HEK293 (cell line): ENCODE measurements at regions not wholly inside any gene's neighbourhood (a gene's known extent, or its start where the extent isn't known, plus 50 kb on each side); places are given as distances from the start of the nearest gene placed in this dataset.

Experiments
- CTCF ChIA-PET: fragments of 350-600 bp; formaldehyde crosslinking; extraction: SDS; loops from one replicate; lab custom pipeline; 2021; ENCODE audit warnings: antibody characterized with exemption; lab: Yijun Ruan, JAX
- POLR2A ChIA-PET: fragments of 300-600 bp; formaldehyde crosslinking; extraction: SDS; loops from one replicate; lab custom pipeline; 2020; ENCODE audit warnings: antibody characterized with exemption, inconsistent platforms; lab: Yijun Ruan, JAX
- H3K27ac ChIP-seq: fragments of 200-500 bp; sonication (Bioruptor generic); 2 replicates; pipeline ENCODE4 v1.5.1; 2014; ENCODE audit warnings: low read depth, low read length, control low read depth, inconsistent platforms; ENCODE audit errors: extremely low read depth
- H3K36me3 ChIP-seq, 2 experiments: fragments of 200-500 bp in 1 of 2; sonication (Bioruptor generic) in 1 of 2; 1 replicate in 1 of 2; 2 replicates in 1 of 2; pipeline ENCODE4 v1.5.1; 2014 to 2017; ENCODE audit warnings: inconsistent platforms in 2 of 2, low read length in 2 of 2; ENCODE audit not compliant: control insufficient read depth in 2 of 2, insufficient read depth in 1 of 2
- H3K4me1 ChIP-seq: fragments of 200-500 bp; sonication (Bioruptor generic); 2 replicates; pipeline ENCODE4 v1.5.1; 2014; ENCODE audit warnings: mild to moderate bottlenecking, low read length, inconsistent platforms; ENCODE audit not compliant: control insufficient read depth, insufficient read depth
- H3K4me3 ChIP-seq: 2 replicates; pipeline ENCODE4 v1.5.1; 2011; ENCODE audit warnings: low read depth, mild to moderate bottlenecking, control low read depth, low read length, moderate library complexity
- H3K9me3 ChIP-seq: fragments of 200-500 bp; sonication (Bioruptor generic); 2 replicates; pipeline ENCODE4 v1.5.1; 2014; ENCODE audit warnings: low read depth, low read length, inconsistent platforms; ENCODE audit not compliant: control insufficient read depth, insufficient read depth
- GFI1B ChIP-seq: fragments of 450-650 bp; formaldehyde crosslinking; IDR thresholded peaks from 2 replicates; pipeline ENCODE4 v1.5.1; 2016; ENCODE audit warnings: missing biosample characterization, missing genetic modification characterization
- KLF1 ChIP-seq: fragments of 450-650 bp; formaldehyde crosslinking; IDR thresholded peaks from 2 replicates; pipeline ENCODE4 v1.5.1; 2016; ENCODE audit warnings: missing biosample characterization, missing genetic modification characterization
- KLF8 ChIP-seq: fragments of 450-650 bp; formaldehyde crosslinking; IDR thresholded peaks from 2 replicates; pipeline ENCODE4 v1.5.1; 2016; ENCODE audit warnings: missing biosample characterization, missing genetic modification characterization
- SP2 ChIP-seq: fragments of 450-650 bp; formaldehyde crosslinking; IDR thresholded peaks from 2 replicates; pipeline ENCODE4 v1.5.1; 2016; ENCODE audit warnings: missing biosample characterization, missing genetic modification characterization
- WT1 ChIP-seq: fragments of 450-650 bp; formaldehyde crosslinking; IDR thresholded peaks from 2 replicates; pipeline ENCODE4 v1.5.1; 2016; ENCODE audit warnings: missing biosample characterization, missing genetic modification characterization
- YY1 ChIP-seq: fragments of 450-650 bp; formaldehyde crosslinking; IDR thresholded peaks from 2 replicates; pipeline ENCODE4 v1.5.1; 2018; ENCODE audit warnings: missing biosample characterization, missing genetic modification characterization
- ZBTB20 ChIP-seq: fragments of 450-650 bp; formaldehyde crosslinking; IDR thresholded peaks from 2 replicates; pipeline ENCODE4 v1.5.1; 2016; ENCODE audit warnings: missing biosample characterization, missing genetic modification characterization
- ZEB2 ChIP-seq: fragments of 450-650 bp; formaldehyde crosslinking; IDR thresholded peaks from 2 replicates; pipeline ENCODE4 v1.5.1; 2016; ENCODE audit warnings: missing biosample characterization, missing genetic modification characterization
- ZFHX2 ChIP-seq: fragments of 450-650 bp; formaldehyde crosslinking; conservative IDR thresholded peaks from 2 replicates; pipeline ENCODE4 v1.5.1; 2016; ENCODE audit warnings: missing biosample characterization, missing genetic modification characterization
- ZFP37 ChIP-seq: fragments of 450-650 bp; formaldehyde crosslinking; IDR thresholded peaks from 2 replicates; pipeline ENCODE4 v1.5.1; 2016; ENCODE audit warnings: missing biosample characterization, missing genetic modification characterization
- ZFP69B ChIP-seq: fragments of 450-650 bp; formaldehyde crosslinking; IDR thresholded peaks from 2 replicates; pipeline ENCODE4 v1.5.1; 2016; ENCODE audit warnings: missing biosample characterization, missing genetic modification characterization
- ZIC2 ChIP-seq: fragments of 450-650 bp; formaldehyde crosslinking; IDR thresholded peaks from 2 replicates; pipeline ENCODE4 v1.5.1; 2016; ENCODE audit warnings: missing biosample characterization, missing genetic modification characterization
- ZNF121 ChIP-seq: fragments of 450-650 bp; formaldehyde crosslinking; IDR thresholded peaks from 2 replicates; pipeline ENCODE4 v1.5.1; 2016; ENCODE audit warnings: missing biosample characterization, missing genetic modification characterization
- ZNF132 ChIP-seq: fragments of 450-650 bp; formaldehyde crosslinking; IDR thresholded peaks from 2 replicates; pipeline ENCODE4 v1.5.1; 2017; ENCODE audit warnings: missing biosample characterization, missing genetic modification characterization, borderline replicate concordance
- ZNF140 ChIP-seq: fragments of 450-650 bp; formaldehyde crosslinking; IDR thresholded peaks from 2 replicates; pipeline ENCODE4 v1.5.1; 2016; ENCODE audit warnings: missing biosample characterization, missing genetic modification characterization
- ZNF146 ChIP-seq: fragments of 450-650 bp; formaldehyde crosslinking; IDR thresholded peaks from 2 replicates; pipeline ENCODE4 v1.5.1; 2016; ENCODE audit warnings: missing biosample characterization, missing genetic modification characterization
- ZNF2 ChIP-seq: fragments of 450-650 bp; formaldehyde crosslinking; IDR thresholded peaks from 2 replicates; pipeline ENCODE4 v1.5.1; 2016; ENCODE audit warnings: missing biosample characterization, missing genetic modification characterization
- ZNF274 ChIP-seq, 2 experiments: fragments of 200-500 bp in 1 of 2; fragments of 450-650 bp in 1 of 2; sonication (Bioruptor generic) in 1 of 2; formaldehyde crosslinking in 1 of 2; IDR thresholded peaks; 2 replicates each; pipeline versions ENCODE4 v1.5.1 to v1.6.1; 2014 to 2016; ENCODE audit warnings: borderline replicate concordance in 1 of 2, inconsistent platforms in 1 of 2, low read length in 1 of 2, missing biosample characterization in 1 of 2, missing genetic modification characterization in 1 of 2
- ZNF324 ChIP-seq: fragments of 450-650 bp; formaldehyde crosslinking; IDR thresholded peaks from 2 replicates; pipeline ENCODE4 v1.5.1; 2016; ENCODE audit warnings: missing biosample characterization, missing genetic modification characterization
- ZNF341 ChIP-seq: fragments of 450-650 bp; formaldehyde crosslinking; IDR thresholded peaks from 2 replicates; pipeline ENCODE4; 2016; ENCODE audit warnings: low read depth, missing biosample characterization, missing genetic modification characterization
- ZNF350 ChIP-seq: fragments of 450-650 bp; formaldehyde crosslinking; IDR thresholded peaks from 2 replicates; pipeline ENCODE4 v1.5.0; 2017; ENCODE audit warnings: missing biosample characterization, mild to moderate bottlenecking, missing genetic modification characterization
- ZNF394 ChIP-seq: fragments of 450-650 bp; formaldehyde crosslinking; IDR thresholded peaks from 2 replicates; pipeline ENCODE4 v1.5.1; 2016; ENCODE audit warnings: missing biosample characterization, missing genetic modification characterization, mild to moderate bottlenecking, moderate library complexity, borderline replicate concordance
- ZNF521 ChIP-seq: fragments of 450-650 bp; formaldehyde crosslinking; IDR thresholded peaks from 2 replicates; pipeline ENCODE4 v1.5.1; 2017; ENCODE audit warnings: missing biosample characterization, mild to moderate bottlenecking, missing genetic modification characterization
- ZNF549 ChIP-seq: fragments of 450-650 bp; IDR thresholded peaks from 2 replicates; pipeline ENCODE4 v1.5.1; 2018; ENCODE audit warnings: missing biosample characterization, missing genetic modification characterization, mild to moderate bottlenecking, inconsistent platforms, moderate library complexity
- ZNF585B ChIP-seq: fragments of 450-650 bp; formaldehyde crosslinking; IDR thresholded peaks from 2 replicates; pipeline ENCODE4 v1.5.1; 2016; ENCODE audit warnings: missing biosample characterization, missing genetic modification characterization
- ZNF76 ChIP-seq: fragments of 450-650 bp; formaldehyde crosslinking; IDR thresholded peaks from 2 replicates; pipeline ENCODE4; 2016; ENCODE audit warnings: low read depth, missing biosample characterization, missing genetic modification characterization, borderline replicate concordance
- ZNF792 ChIP-seq: fragments of 450-650 bp; formaldehyde crosslinking; IDR thresholded peaks from 2 replicates; pipeline ENCODE4 v1.5.1; 2016; ENCODE audit warnings: missing biosample characterization, missing genetic modification characterization
- ZSCAN30 ChIP-seq: fragments of 450-650 bp; IDR thresholded peaks from 2 replicates; pipeline ENCODE4 v1.5.1; 2018; ENCODE audit warnings: missing biosample characterization, mild to moderate bottlenecking, missing genetic modification characterization, moderate library complexity
- TF ChIP-seq, protein P1 (sequence below): fragments of 450-650 bp; IDR thresholded peaks from 2 replicates; pipeline ENCODE4 v1.5.1; 2018; ENCODE audit warnings: missing biosample characterization, mild to moderate bottlenecking, missing genetic modification characterization
- TF ChIP-seq, protein P2 (sequence below): fragments of 450-650 bp; formaldehyde crosslinking; IDR thresholded peaks from 2 replicates; pipeline ENCODE4 v1.5.1; 2016; ENCODE audit warnings: missing biosample characterization, missing genetic modification characterization
- TF ChIP-seq, protein P3 (sequence below): fragments of 450-650 bp; formaldehyde crosslinking; IDR thresholded peaks from 2 replicates; pipeline ENCODE4 v1.5.1; 2016; ENCODE audit warnings: missing biosample characterization, missing genetic modification characterization

- TF ChIP-seq ZNF549 (no peak), ZNF521 (tag by site-specific recombination) (no peak)
- TF ChIP-seq, protein P1, sequence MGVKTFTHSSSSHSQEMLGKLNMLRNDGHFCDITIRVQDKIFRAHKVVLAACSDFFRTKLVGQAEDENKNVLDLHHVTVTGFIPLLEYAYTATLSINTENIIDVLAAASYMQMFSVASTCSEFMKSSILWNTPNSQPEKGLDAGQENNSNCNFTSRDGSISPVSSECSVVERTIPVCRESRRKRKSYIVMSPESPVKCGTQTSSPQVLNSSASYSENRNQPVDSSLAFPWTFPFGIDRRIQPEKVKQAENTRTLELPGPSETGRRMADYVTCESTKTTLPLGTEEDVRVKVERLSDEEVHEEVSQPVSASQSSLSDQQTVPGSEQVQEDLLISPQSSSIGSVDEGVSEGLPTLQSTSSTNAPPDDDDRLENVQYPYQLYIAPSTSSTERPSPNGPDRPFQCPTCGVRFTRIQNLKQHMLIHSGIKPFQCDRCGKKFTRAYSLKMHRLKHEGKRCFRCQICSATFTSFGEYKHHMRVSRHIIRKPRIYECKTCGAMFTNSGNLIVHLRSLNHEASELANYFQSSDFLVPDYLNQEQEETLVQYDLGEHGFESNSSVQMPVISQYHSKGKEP (tag by site-specific recombination) = no peak
- Histone ChIP-seq H3K9me3 (no peaks in the 10 kb centered on the region), H3K27ac (no peak overlapping the region), H3K4me1 (no peaks in the 10 kb centered on the region), H3K4me3 (no peak overlapping the region), H3K36me3 (no peaks in the 10 kb centered on the region)
- CTCF ChIA-PET = no interaction called here
- POLR2A ChIA-PET = interaction anchor here (0.6 kb wide), 1 partner anchor 375 kb away, joined by 3 read pairs; no protein-coding TSS in a partner anchor
These were observed 736.9 kb downstream of the TLE1 start for GRCh38 chr9:80952363-80952922.

DNA sequence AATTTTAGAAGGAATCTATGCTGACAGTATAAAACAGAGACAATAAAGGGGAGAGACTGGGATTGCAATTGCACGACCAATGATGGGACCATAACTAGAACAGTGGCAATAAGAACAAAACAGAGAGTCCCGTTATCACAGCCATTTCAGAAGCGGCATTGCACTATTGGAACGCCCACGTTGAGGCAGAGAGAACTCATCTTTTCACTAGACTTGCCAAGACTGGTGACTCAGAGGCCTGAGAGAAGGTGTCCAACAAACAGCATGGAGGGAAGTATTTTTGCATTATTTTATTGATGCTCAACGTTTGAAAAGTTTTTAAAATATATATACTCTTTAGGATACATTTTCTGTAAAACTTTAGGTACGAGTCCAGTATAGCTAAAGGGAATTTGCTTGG lies 737.7 kb downstream of the TLE1 start:
- no peaks in the 10 kb centered on the region for H3K36me3 ChIP-seq
- H3K27ac ChIP-seq = no peak overlapping the region
- CTCF ChIA-PET = no interaction called here
- no peaks in the 10 kb centered on the region for H3K9me3 ChIP-seq
- H3K4me3 ChIP-seq = no peak overlapping the region
- H3K4me1 ChIP-seq = no peaks in the 10 kb centered on the region; the same call in 1 of the 2 replicates
- POLR2A ChIA-PET = no interaction called here
- TF ChIP-seq ZNF274 (IDR thresholded peaks at IDR 0.05; ENCODE audit: low read length) = no peak
- no peak for TF ChIP-seq ZNF274 (tag by site-specific recombination; IDR thresholded peaks at IDR 0.05; ENCODE audit: borderline replicate concordance)
- no peak for TF ChIP-seq KLF8 (tag by site-specific recombination)
- no peak for TF ChIP-seq ZNF76 (tag by site-specific recombination)
- no peak for TF ChIP-seq ZNF146 (tag by site-specific recombination)
- TF ChIP-seq ZNF341 (tag by site-specific recombination) = no peak
- TF ChIP-seq ZFP37 (tag by site-specific recombination) = no peak
- no peak for TF ChIP-seq ZBTB20 (tag by site-specific recombination)
- no peak for TF ChIP-seq ZEB2
- TF ChIP-seq ZNF350 = no peak
- TF ChIP-seq ZNF324 = no peak
- no peak for TF ChIP-seq ZFHX2 (tag by site-specific recombination)
- TF ChIP-seq YY1 (tag by site-specific recombination) = no peak
- TF ChIP-seq ZNF132 (tag by site-specific recombination) = no peak
- no peak for TF ChIP-seq ZNF792
- TF ChIP-seq ZNF121 (tag by site-specific recombination) = no peak
- no peak for TF ChIP-seq SP2 (tag by site-specific recombination)
- TF ChIP-seq ZNF140 (tag by site-specific recombination) = no peak
- TF ChIP-seq, protein P2, sequence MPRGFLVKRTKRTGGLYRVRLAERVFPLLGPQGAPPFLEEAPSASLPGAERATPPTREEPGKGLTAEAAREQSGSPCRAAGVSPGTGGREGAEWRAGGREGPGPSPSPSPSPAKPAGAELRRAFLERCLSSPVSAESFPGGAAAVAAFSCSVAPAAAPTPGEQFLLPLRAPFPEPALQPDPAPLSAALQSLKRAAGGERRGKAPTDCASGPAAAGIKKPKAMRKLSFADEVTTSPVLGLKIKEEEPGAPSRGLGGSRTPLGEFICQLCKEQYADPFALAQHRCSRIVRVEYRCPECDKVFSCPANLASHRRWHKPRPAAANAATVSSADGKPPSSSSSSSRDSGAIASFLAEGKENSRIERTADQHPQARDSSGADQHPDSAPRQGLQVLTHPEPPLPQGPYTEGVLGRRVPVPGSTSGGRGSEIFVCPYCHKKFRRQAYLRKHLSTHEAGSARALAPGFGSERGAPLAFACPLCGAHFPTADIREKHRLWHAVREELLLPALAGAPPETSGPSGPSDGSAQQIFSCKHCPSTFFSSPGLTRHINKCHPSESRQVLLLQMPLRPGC (tag by site-specific recombination) = no peak

DNA sequence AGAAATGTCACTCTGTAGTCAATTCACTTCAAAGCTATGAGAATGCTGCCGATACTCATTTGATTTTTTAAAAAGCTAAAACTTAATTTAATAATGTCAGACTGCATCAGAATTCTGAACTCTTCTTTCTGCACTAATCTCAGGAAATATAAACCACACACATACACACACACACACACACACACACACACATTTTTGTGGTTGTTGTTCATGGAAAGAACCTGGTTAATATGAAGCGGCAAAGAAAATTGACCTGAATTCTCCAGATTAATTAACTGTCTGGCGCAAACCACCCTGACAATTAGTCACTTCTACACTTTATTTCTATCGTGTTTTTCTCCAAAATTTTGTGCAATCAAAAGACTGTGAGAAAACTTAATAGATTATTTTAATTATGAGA lies 740.5 kb downstream of the TLE1 start:
- Histone ChIP-seq H3K4me1 (no peaks in the 10 kb centered on the region; the same call in 1 of the 2 replicates), H3K27ac (no peak overlapping the region), H3K36me3 (no peaks in the 10 kb centered on the region), H3K9me3 (no peaks in the 10 kb centered on the region), H3K4me3 (no peak overlapping the region)
- ChIA-PET POLR2A (no interaction called here), CTCF (no interaction called here)
- TF ChIP-seq ZSCAN30 (tag by site-specific recombination) (no peak), ZNF394 (tag by site-specific recombination) (no peak), ZNF2 (tag by site-specific recombination) (no peak), ZIC2 (tag by site-specific recombination) (no peak), WT1 (tag by site-specific recombination) (no peak), ZNF585B (tag by site-specific recombination) (no peak), ZFP69B (tag by site-specific recombination) (no peak), KLF1 (tag by site-specific recombination) (no peak), GFI1B (tag by site-specific recombination) (no peak)
- TF ChIP-seq, protein P3, sequence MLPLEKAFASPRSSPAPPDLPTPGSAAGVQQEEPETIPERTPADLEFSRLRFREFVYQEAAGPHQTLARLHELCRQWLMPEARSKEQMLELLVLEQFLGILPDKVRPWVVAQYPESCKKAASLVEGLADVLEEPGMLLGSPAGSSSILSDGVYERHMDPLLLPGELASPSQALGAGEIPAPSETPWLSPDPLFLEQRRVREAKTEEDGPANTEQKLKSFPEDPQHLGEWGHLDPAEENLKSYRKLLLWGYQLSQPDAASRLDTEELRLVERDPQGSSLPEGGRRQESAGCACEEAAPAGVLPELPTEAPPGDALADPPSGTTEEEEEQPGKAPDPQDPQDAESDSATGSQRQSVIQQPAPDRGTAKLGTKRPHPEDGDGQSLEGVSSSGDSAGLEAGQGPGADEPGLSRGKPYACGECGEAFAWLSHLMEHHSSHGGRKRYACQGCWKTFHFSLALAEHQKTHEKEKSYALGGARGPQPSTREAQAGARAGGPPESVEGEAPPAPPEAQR (tag by site-specific recombination) = no peak
